OCI-LY7 (cell line): ENCODE measurements at regions not wholly inside any gene's neighbourhood (a gene's known extent, or its start where the extent isn't known, plus 50 kb on each side); places are given as distances from the start of the nearest gene placed in this dataset.

Source experiments
- CTCF ChIP-seq: fragments of 200-600 bp; sonication (generic); conservative IDR thresholded peaks from 2 replicates; pipeline ENCODE4 v1.5.1; 2014; ENCODE audit warnings: mild to moderate bottlenecking, antibody characterized with exemption, low read length, moderate library complexity, mixed read lengths
- EZH2phosphoT487 ChIP-seq: fragments of 200-600 bp; sonication (generic); IDR thresholded peaks from 2 replicates; pipeline ENCODE4 v1.6.1; 2018; ENCODE audit warnings: low read depth, borderline replicate concordance, mild to moderate bottlenecking, mixed run types, antibody characterized with exemption, low read length, moderate library complexity, mixed read lengths

- TF ChIP-seq CTCF (no peak), EZH2phosphoT487 (no peak)
Measured at GRCh38 chr1:4271338-4271998, 371.4 kb upstream of the C1orf174 start.
